H9 (cell line): ENCODE measurements at regions not wholly inside any gene's neighbourhood (a gene's known extent, or its start where the extent isn't known, plus 50 kb on each side); places are given as distances from the start of the nearest gene placed in this dataset.

Experiments used
- DNase-seq: peaks from one replicate; pipeline ENCODE4 v3.0.0-alpha.2; 2017
- H2AFZ ChIP-seq: one replicate; pipeline ENCODE4 v1.6.1; 2013; ENCODE audit warnings: mild to moderate bottlenecking, low read length, control low read depth, moderate library complexity
- H2AK5ac ChIP-seq: 2 replicates; pipeline ENCODE4 v1.6.1; 2013; ENCODE audit warnings: low read length, control low read depth, mixed read lengths; ENCODE audit not compliant: insufficient read length
- H2BK120ac ChIP-seq: one replicate; pipeline ENCODE4 v1.6.1; 2013; ENCODE audit warnings: low read depth, mild to moderate bottlenecking, low read length, control low read depth, inconsistent platforms; ENCODE audit not compliant: poor library complexity, severe bottlenecking
- H2BK12ac ChIP-seq: 2 replicates; pipeline ENCODE4 v1.6.1; 2013; ENCODE audit warnings: low read length, control low read depth, mixed read lengths, low read depth; ENCODE audit not compliant: insufficient read length
- H2BK15ac ChIP-seq: 2 replicates; pipeline ENCODE4 v1.6.1; 2013; ENCODE audit warnings: low read depth, low read length, control low read depth
- H2BK20ac ChIP-seq: one replicate; pipeline ENCODE4 v1.6.1; 2013; ENCODE audit warnings: low read depth, mild to moderate bottlenecking, low read length, control low read depth, inconsistent platforms; ENCODE audit not compliant: poor library complexity, severe bottlenecking
- H2BK5ac ChIP-seq: 2 replicates; pipeline ENCODE4 v1.6.1; 2013; ENCODE audit warnings: low read length, control low read depth, mixed read lengths; ENCODE audit not compliant: insufficient read length
- H3K14ac ChIP-seq: 2 replicates; pipeline ENCODE4 v1.6.1; 2013; ENCODE audit warnings: low read length, control low read depth; ENCODE audit not compliant: insufficient read depth
- H3K18ac ChIP-seq: 2 replicates; pipeline ENCODE4 v1.6.1; 2013; ENCODE audit warnings: low read depth, mild to moderate bottlenecking, mixed read lengths, low read length, control low read depth; ENCODE audit not compliant: insufficient read length
- H3K23ac ChIP-seq: 2 replicates; pipeline ENCODE4 v1.6.1; 2013; ENCODE audit warnings: low read length, control low read depth, mixed read lengths, low read depth; ENCODE audit not compliant: insufficient read length
- H3K23me2 ChIP-seq: 2 replicates; pipeline ENCODE4 v1.6.1; 2013; ENCODE audit warnings: low read depth, mild to moderate bottlenecking, mixed read lengths, low read length, control low read depth; ENCODE audit not compliant: insufficient read length, poor library complexity, severe bottlenecking
- H3K27ac ChIP-seq: 2 replicates; pipeline ENCODE4 v1.5.1; 2013; ENCODE audit warnings: low read length, control low read depth, mixed read lengths, low read depth; ENCODE audit not compliant: insufficient read length
- H3K27me3 ChIP-seq: 2 replicates; pipeline ENCODE4 v1.6.1; 2013; ENCODE audit warnings: low read length, control low read depth, inconsistent platforms; ENCODE audit not compliant: insufficient read depth
- H3K4ac ChIP-seq: 2 replicates; pipeline ENCODE4 v1.6.1; 2013; ENCODE audit warnings: low read depth, mild to moderate bottlenecking, control low read depth, inconsistent platforms, low read length, moderate library complexity
- H3K4me1 ChIP-seq: 2 replicates; pipeline ENCODE4 v1.6.1; 2013; ENCODE audit warnings: low read length, control low read depth, inconsistent platforms; ENCODE audit not compliant: insufficient read depth
- H3K4me2 ChIP-seq: 2 replicates; pipeline ENCODE4 v1.6.1; 2013; ENCODE audit warnings: low read length, control low read depth, mixed read lengths; ENCODE audit not compliant: insufficient read length, insufficient read depth
- H3K56ac ChIP-seq: 2 replicates; pipeline ENCODE4 v1.6.1; 2013; ENCODE audit warnings: low read depth, mild to moderate bottlenecking, mixed read lengths, low read length, control low read depth; ENCODE audit not compliant: insufficient read length
- H3K79me1 ChIP-seq: 2 replicates; pipeline ENCODE4 v1.6.1; 2013; ENCODE audit warnings: low read depth, mild to moderate bottlenecking, moderate library complexity, low read length, control low read depth, inconsistent platforms; ENCODE audit not compliant: insufficient read depth, poor library complexity, severe bottlenecking
- H3K79me2 ChIP-seq: 2 replicates; pipeline ENCODE4 v1.6.1; 2013; ENCODE audit warnings: low read length, control low read depth, inconsistent platforms; ENCODE audit not compliant: insufficient read depth
- H3K9ac ChIP-seq: 2 replicates; pipeline ENCODE4 v1.6.1; 2013; ENCODE audit warnings: low read length, control low read depth, mixed read lengths; ENCODE audit not compliant: insufficient read length; ENCODE audit errors: extremely low read depth
- H3K9me3 ChIP-seq: one replicate; pipeline ENCODE4 v1.6.1; 2013; ENCODE audit warnings: low read depth, low read length, inconsistent platforms; ENCODE audit not compliant: control insufficient read depth
- H3T11ph ChIP-seq: one replicate; pipeline ENCODE4 v1.6.1; 2013; ENCODE audit warnings: mild to moderate bottlenecking, low read length, control low read depth, inconsistent platforms
- H4K20me1 ChIP-seq: one replicate; pipeline ENCODE4 v1.6.1; 2013; ENCODE audit not compliant: control insufficient read depth, insufficient read length, insufficient read depth
- H4K5ac ChIP-seq: 2 replicates; pipeline ENCODE4 v1.6.1; 2013; ENCODE audit warnings: low read depth, mild to moderate bottlenecking, mixed read lengths, low read length, control low read depth; ENCODE audit not compliant: insufficient read length
- H4K8ac ChIP-seq: replicated peaks from 2 replicates; pipeline ENCODE4 v1.6.1; 2013; ENCODE audit warnings: low read length, control low read depth, mixed read lengths, low read depth; ENCODE audit not compliant: insufficient read length
- H4K91ac ChIP-seq: 2 replicates; pipeline ENCODE4 v1.6.1; 2013; ENCODE audit warnings: low read depth, mild to moderate bottlenecking, moderate library complexity, mixed read lengths, low read length, control low read depth; ENCODE audit not compliant: insufficient read length
- H3K27ac Mint-ChIP-seq, 3 experiments: 2 replicates in 2 of 3; 3 replicates in 1 of 3; pipeline ENCODE4 v1.8.0; 2020 to 2021; ENCODE audit warnings: mixed read lengths in 3 of 3, mild to moderate bottlenecking in 1 of 3, moderate library complexity in 1 of 3
- H3K27me3 Mint-ChIP-seq: 2 replicates; pipeline ENCODE4 v1.8.0; 2021; ENCODE audit warnings: low read depth, mild to moderate bottlenecking, moderate library complexity, mixed read lengths
- H3K36me3 Mint-ChIP-seq, 3 experiments: 2 replicates in 2 of 3; 3 replicates in 1 of 3; pipeline ENCODE4 v1.8.0; 2020 to 2021; ENCODE audit warnings: low read depth in 3 of 3, mixed read lengths in 3 of 3; ENCODE audit not compliant: insufficient read depth in 1 of 3
- H3K4me1 Mint-ChIP-seq, 2 experiments: 2 replicates each; pipeline ENCODE4 v1.8.0; 2020; ENCODE audit warnings: mixed read lengths in 2 of 2
- H3K4me3 Mint-ChIP-seq, 2 experiments: 2 replicates in 1 of 2; 3 replicates in 1 of 2; pipeline ENCODE4 v1.8.0; 2020 to 2021; ENCODE audit warnings: mild to moderate bottlenecking in 2 of 2, mixed read lengths in 2 of 2, moderate library complexity in 1 of 2
- H3K9me3 Mint-ChIP-seq, 2 experiments: 2 replicates in 1 of 2; 3 replicates in 1 of 2; pipeline ENCODE4 v1.8.0; 2020; ENCODE audit warnings: mild to moderate bottlenecking in 2 of 2, mixed read lengths in 2 of 2, moderate library complexity in 1 of 2
- WGBS: extraction: QIAGEN DNeasy Blood & Tissue Kit; methylation state at CpG from one replicate; pipeline ENCODE4 v1.1.7; 2013; ENCODE audit warnings: missing lambda C conversion rate, low lambda C conversion rate, mixed read lengths; ENCODE audit not compliant: insufficient read length; ENCODE audit errors: extremely low coverage; 5-methylcytosine and 5-hydroxymethylcytosine counted together
- TF ChIP-seq, protein P1 (sequence below): fragments of 200-600 bp; sonication (generic); conservative IDR thresholded peaks from 3 replicates; pipeline ENCODE4 v1.8.0; 2021; ENCODE audit warnings: antibody characterized with exemption, mild to moderate bottlenecking

DNA sequence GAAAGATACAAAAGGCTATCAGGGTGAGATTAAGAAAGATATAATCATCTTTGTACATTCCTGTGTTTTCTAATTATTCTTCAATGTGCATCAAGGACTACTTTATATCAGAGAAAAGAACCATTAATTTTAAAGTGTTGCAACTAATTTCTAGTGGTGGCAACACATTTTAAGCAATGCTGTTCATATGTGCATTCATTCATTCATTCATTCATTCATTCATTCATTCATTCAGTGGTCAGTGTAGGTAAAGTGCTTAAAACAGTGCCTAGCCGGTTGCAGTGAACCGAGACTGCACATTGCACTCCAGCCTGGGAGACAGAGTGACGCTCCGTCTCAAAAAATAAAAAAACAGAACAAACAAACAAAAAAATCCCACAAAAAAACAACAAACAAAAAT, 155.7 kb upstream of the ZNF536 start:
- Histone ChIP-seq H4K8ac (no peak overlapping the region), H3K9me3 (no peaks in the 10 kb centered on the region), H2BK20ac (no peak overlapping the region), H3K4me2 (no peak overlapping the region), H3K27me3 (no peaks in the 10 kb centered on the region), H4K5ac (no peak overlapping the region), H2BK5ac (no peak overlapping the region), H2BK120ac (no peak overlapping the region), H3K23me2 (no peaks in the 10 kb centered on the region), H3K56ac (no peak overlapping the region), H2AFZ (no peak overlapping the region), H3K23ac (no peak overlapping the region), H4K20me1 (no peaks in the 10 kb centered on the region), H3K4ac (no peak overlapping the region), H3T11ph (no peak overlapping the region), H3K18ac (no peak overlapping the region), H3K27ac (no peak overlapping the region), H3K79me2 (no peaks in the 10 kb centered on the region), H3K79me1 (no peaks in the 10 kb centered on the region), H2BK15ac (no peak overlapping the region), H3K14ac (no peak overlapping the region), H4K91ac (no peak overlapping the region), H3K9ac (no peak overlapping the region), H3K4me1 (no peaks in the 10 kb centered on the region), H2BK12ac (no peak overlapping the region), H2AK5ac (no peak overlapping the region)
- H3K27ac Mint-ChIP-seq = no peak overlapping the region
- H3K27me3 Mint-ChIP-seq = peaks cover 26% of the 10 kb centered on the region
- no peak for DNase-seq
- no peaks in the 10 kb centered on the region; a peak in 1 of 5 replicates for H3K9me3 Mint-ChIP-seq
- no peaks in the 10 kb centered on the region for H3K36me3 Mint-ChIP-seq
- no CpG with 5 or more reads among the region's 4 CpGs for WGBS
- TF ChIP-seq, protein P1, sequence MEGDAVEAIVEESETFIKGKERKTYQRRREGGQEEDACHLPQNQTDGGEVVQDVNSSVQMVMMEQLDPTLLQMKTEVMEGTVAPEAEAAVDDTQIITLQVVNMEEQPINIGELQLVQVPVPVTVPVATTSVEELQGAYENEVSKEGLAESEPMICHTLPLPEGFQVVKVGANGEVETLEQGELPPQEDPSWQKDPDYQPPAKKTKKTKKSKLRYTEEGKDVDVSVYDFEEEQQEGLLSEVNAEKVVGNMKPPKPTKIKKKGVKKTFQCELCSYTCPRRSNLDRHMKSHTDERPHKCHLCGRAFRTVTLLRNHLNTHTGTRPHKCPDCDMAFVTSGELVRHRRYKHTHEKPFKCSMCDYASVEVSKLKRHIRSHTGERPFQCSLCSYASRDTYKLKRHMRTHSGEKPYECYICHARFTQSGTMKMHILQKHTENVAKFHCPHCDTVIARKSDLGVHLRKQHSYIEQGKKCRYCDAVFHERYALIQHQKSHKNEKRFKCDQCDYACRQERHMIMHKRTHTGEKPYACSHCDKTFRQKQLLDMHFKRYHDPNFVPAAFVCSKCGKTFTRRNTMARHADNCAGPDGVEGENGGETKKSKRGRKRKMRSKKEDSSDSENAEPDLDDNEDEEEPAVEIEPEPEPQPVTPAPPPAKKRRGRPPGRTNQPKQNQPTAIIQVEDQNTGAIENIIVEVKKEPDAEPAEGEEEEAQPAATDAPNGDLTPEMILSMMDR = no peak
- no peak overlapping the region for H3K4me3 Mint-ChIP-seq
- peaks cover 6 to 10% of the 10 kb centered on the region in 2 experiments; a peak in 3 of 4 replicates for H3K4me1 Mint-ChIP-seq
